Stomach (tissue), 8 donors: ENCODE measurements at regions not wholly inside any gene's neighbourhood (a gene's known extent, or its start where the extent isn't known, plus 50 kb on each side); places are given as distances from the start of the nearest gene placed in this dataset.

Source experiments
- DNase-seq, 2 donors: peaks; one replicate each; pipeline versions ENCODE4 v3.0.0 to v3.0.0-alpha.2; 2013 to 2019
- H3K27ac ChIP-seq, 5 donors: fragments of 200-600 bp in 4 of 5; sonication (generic) in 4 of 5; one replicate each; pipeline ENCODE4 v1.5.1; 2013 to 2019; ENCODE audit warnings: mild to moderate bottlenecking in 1 of 5, moderate library complexity in 1 of 5
- H3K27me3 ChIP-seq, 3 donors: fragments of 200-600 bp; sonication (generic); one replicate each; pipeline ENCODE4 v1.5.1; 2017 to 2019; ENCODE audit warnings: mixed run types in 1 of 3
- H3K36me3 ChIP-seq, 4 donors: fragments of 200-600 bp; sonication (generic); 1 replicate in 3 of 4; 2 replicates in 1 of 4; pipeline ENCODE4 v1.5.1; 2016 to 2019
- H3K4me1 ChIP-seq, 4 donors: fragments of 200-600 bp; sonication (generic); one replicate each; pipeline ENCODE4 v1.5.1; 2016 to 2019
- H3K4me3 ChIP-seq, 4 donors: fragments of 200-600 bp; sonication (generic) in 3 of 4; one replicate each; pipeline ENCODE4 v1.5.1; 2016 to 2019; ENCODE audit warnings: mild to moderate bottlenecking in 1 of 4
- H3K9me3 ChIP-seq, 4 donors: fragments of 200-600 bp; sonication (generic); one replicate each; pipeline ENCODE4 v1.5.1; 2016 to 2019
- CTCF ChIP-seq, 7 experiments: fragments of 450-650 bp in 4 of 7; fragments of 200-600 bp in 3 of 7; sonication (generic) in 3 of 7; IDR thresholded peaks; one replicate each; pipeline ENCODE4 v1.5.1; 2016 to 2019; ENCODE audit warnings: antibody characterized with exemption in 7 of 7, control low read depth in 2 of 7, mild to moderate bottlenecking in 1 of 7
- EP300 ChIP-seq: sonication (generic); formaldehyde crosslinking; IDR thresholded peaks from one replicate; pipeline ENCODE4 v1.6.1; 2017; ENCODE audit warnings: antibody characterized with exemption
- POLR2A ChIP-seq, 4 donors: fragments of 450-650 bp; IDR thresholded peaks; one replicate each; pipeline ENCODE4 v1.6.1; 2016; ENCODE audit warnings: antibody characterized with exemption in 4 of 4, control low read depth in 2 of 4, mild to moderate bottlenecking in 1 of 4, moderate library complexity in 1 of 4
- POLR2AphosphoS5 ChIP-seq, 3 donors: sonication (generic); formaldehyde crosslinking; IDR thresholded peaks; one replicate each; pipeline ENCODE4 v1.6.1; 2016; ENCODE audit warnings: antibody characterized with exemption in 3 of 3
- WGBS, 5 donors: extraction: QIAGEN DNeasy Blood & Tissue Kit in 3 of 5; methylation state at CpG; one replicate each; pipeline versions ENCODE4 v1.1.5 to v1.1.7; 2013 to 2018; 5-methylcytosine and 5-hydroxymethylcytosine counted together
- intact Hi-C: fragments of 100-400 bp; cut with DNase I; formaldehyde crosslinking; loops from one replicate; pipeline ENCODE4 v1.15.1; 2023; ENCODE audit warnings: low total_unique reads
- donor health status: healthy with polysubstance abuse.
- donor health status: Bipolar disorder and iron deficiency.
- donor health status: healthy.

GRCh38 chr1:88351960-88352359, 332.1 kb upstream of the PKN2 start:
- H3K4me3 ChIP-seq: no peak overlapping the region
- DNase-seq: no peak
- TF ChIP-seq EP300: no peak
- TF ChIP-seq CTCF (IDR thresholded peaks at IDR 0.05): no peak
- no peak for TF ChIP-seq POLR2A (IDR thresholded peaks at IDR 0.05)
- TF ChIP-seq POLR2AphosphoS5 (IDR thresholded peaks at IDR 0.05): no peak

GRCh38 chr1:88354256-88354655, 329.8 kb upstream of the PKN2 start:
- no peak for DNase-seq
- no peaks in the 10 kb centered on the region for H3K4me1 ChIP-seq
- H3K27ac ChIP-seq: no peak overlapping the region
- H3K9me3 ChIP-seq: no peaks in the 10 kb centered on the region
- H3K36me3 ChIP-seq: no peaks in the 10 kb centered on the region
- 76 to 85% (median 82%) methylated on average over 1 of the region's 1 CpG for WGBS, 5 donors
- TF ChIP-seq EP300 (no peak), POLR2AphosphoS5 (IDR thresholded peaks at IDR 0.05) (no peak), POLR2A (IDR thresholded peaks at IDR 0.05) (no peak)
- intact Hi-C loops: no loop called here
- no peak overlapping the region for H3K4me3 ChIP-seq
- no peaks in the 10 kb centered on the region for H3K27me3 ChIP-seq

More at GRCh38 chr1:88351960-88352359, 332.1 kb upstream of the PKN2 start:
- no peaks in the 10 kb centered on the region for H3K36me3 ChIP-seq
- intact Hi-C loops: no loop called here
- WGBS, 5 donors: 34 to 41% (median 38%) methylated on average over 3 of the region's 3 CpGs
- no peak overlapping the region for H3K27ac ChIP-seq
- H3K27me3 ChIP-seq: no peaks in the 10 kb centered on the region
- H3K4me1 ChIP-seq: no peaks in the 10 kb centered on the region
- H3K9me3 ChIP-seq: no peaks in the 10 kb centered on the region

GRCh38 chr1:88357729-88358128, 326.3 kb upstream of the PKN2 start:
- Histone ChIP-seq H3K36me3 (no peaks in the 10 kb centered on the region), H3K9me3 (no peaks in the 10 kb centered on the region), H3K27ac (no peak overlapping the region), H3K4me3 (no peak overlapping the region), H3K27me3 (no peaks in the 10 kb centered on the region), H3K4me1 (no peaks in the 10 kb centered on the region)
- DNase-seq: peak in 1 of 2 donors; percentile 54
- WGBS, 5 donors: 22 to 47% (median 41%) methylated on average over 2 of the region's 2 CpGs
- TF ChIP-seq POLR2AphosphoS5 (IDR thresholded peaks at IDR 0.05) (no peak), EP300 (no peak), POLR2A (IDR thresholded peaks at IDR 0.05) (no peak), CTCF (IDR thresholded peaks at IDR 0.05) (no peak)
- intact Hi-C loops: no loop called here

- intact Hi-C loops: no loop called here
- 81 to 89% (median 88%) methylated on average over 4 of the region's 4 CpGs for WGBS, 5 donors
- H3K4me1 ChIP-seq: no peaks in the 10 kb centered on the region
- no peak overlapping the region for H3K4me3 ChIP-seq
- no peaks in the 10 kb centered on the region for H3K27me3 ChIP-seq
- DNase-seq: no peak
- H3K27ac ChIP-seq: no peak overlapping the region
- TF ChIP-seq POLR2A (IDR thresholded peaks at IDR 0.05) (no peak), EP300 (no peak), POLR2AphosphoS5 (IDR thresholded peaks at IDR 0.05) (no peak), CTCF (IDR thresholded peaks at IDR 0.05) (no peak)
- no peaks in the 10 kb centered on the region for H3K36me3 ChIP-seq
- H3K9me3 ChIP-seq: no peaks in the 10 kb centered on the region
These were observed 312.5 kb upstream of the PKN2 start for GRCh38 chr1:88371436-88372023.

- intact Hi-C loops: no loop called here
- 67 to 84% (median 77%) methylated on average over 1 of the region's 1 CpG for WGBS, 5 donors
- DNase-seq: no peak
These were observed 308.1 kb upstream of the PKN2 start for GRCh38 chr1:88375977-88376376.

More at GRCh38 chr1:88375977-88376376, 308.1 kb upstream of the PKN2 start:
- H3K9me3 ChIP-seq: no peaks in the 10 kb centered on the region
- no peaks in the 10 kb centered on the region for H3K4me1 ChIP-seq
- no peak overlapping the region for H3K4me3 ChIP-seq
- no peak overlapping the region for H3K27ac ChIP-seq
- TF ChIP-seq EP300: no peak
- TF ChIP-seq CTCF (IDR thresholded peaks at IDR 0.05): no peak
- no peak for TF ChIP-seq POLR2AphosphoS5 (IDR thresholded peaks at IDR 0.05)
- no peak for TF ChIP-seq POLR2A (IDR thresholded peaks at IDR 0.05)
- no peaks in the 10 kb centered on the region for H3K27me3 ChIP-seq
- H3K36me3 ChIP-seq: no peaks in the 10 kb centered on the region
